Cardiac fibroblast (primary cell): ENCODE measurements at regions not wholly inside any gene's neighbourhood (a gene's known extent, or its start where the extent isn't known, plus 50 kb on each side); places are given as distances from the start of the nearest gene placed in this dataset.

Source experiments
- DNase-seq, 2 donors: peaks; one replicate each; pipeline versions ENCODE4 v3.0.0 to v3.0.0-alpha.2; 2010; ENCODE audit warnings: low read depth in 2 of 2
- H3K4me3 ChIP-seq, 2 donors: replicated peaks in 1 of 2; 1 replicate in 1 of 2; 2 replicates in 1 of 2; pipeline ENCODE4 v1.5.1; 2011; ENCODE audit warnings: low read depth in 2 of 2, low read length in 2 of 2, mild to moderate bottlenecking in 2 of 2, moderate library complexity in 1 of 2
- TF ChIP-seq, protein P1 (sequence below): IDR thresholded peaks from one replicate; pipeline ENCODE4 v1.5.1; 2011; ENCODE audit warnings: low read depth, mild to moderate bottlenecking, low read length, inconsistent platforms

DNA sequence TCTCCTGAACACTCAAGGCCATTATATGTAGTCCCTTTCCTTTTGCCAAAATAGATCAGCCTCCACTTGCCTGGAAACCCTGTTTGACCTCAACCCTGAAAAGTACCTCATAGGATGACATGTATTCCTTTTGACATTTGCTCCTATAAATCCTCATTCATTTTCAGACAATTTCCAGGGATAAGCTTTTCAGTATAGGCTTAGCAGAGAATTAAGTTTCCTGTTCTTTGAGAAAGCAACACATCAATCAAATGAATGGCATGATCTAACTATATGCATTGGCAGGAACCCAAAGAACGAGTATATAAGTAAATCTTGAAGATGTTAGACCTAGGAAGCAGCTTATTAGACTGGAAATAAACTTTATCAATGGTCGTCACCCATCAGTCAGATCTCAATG lies 483.0 kb downstream of the CCDC85A start:
- TF ChIP-seq, protein P1, sequence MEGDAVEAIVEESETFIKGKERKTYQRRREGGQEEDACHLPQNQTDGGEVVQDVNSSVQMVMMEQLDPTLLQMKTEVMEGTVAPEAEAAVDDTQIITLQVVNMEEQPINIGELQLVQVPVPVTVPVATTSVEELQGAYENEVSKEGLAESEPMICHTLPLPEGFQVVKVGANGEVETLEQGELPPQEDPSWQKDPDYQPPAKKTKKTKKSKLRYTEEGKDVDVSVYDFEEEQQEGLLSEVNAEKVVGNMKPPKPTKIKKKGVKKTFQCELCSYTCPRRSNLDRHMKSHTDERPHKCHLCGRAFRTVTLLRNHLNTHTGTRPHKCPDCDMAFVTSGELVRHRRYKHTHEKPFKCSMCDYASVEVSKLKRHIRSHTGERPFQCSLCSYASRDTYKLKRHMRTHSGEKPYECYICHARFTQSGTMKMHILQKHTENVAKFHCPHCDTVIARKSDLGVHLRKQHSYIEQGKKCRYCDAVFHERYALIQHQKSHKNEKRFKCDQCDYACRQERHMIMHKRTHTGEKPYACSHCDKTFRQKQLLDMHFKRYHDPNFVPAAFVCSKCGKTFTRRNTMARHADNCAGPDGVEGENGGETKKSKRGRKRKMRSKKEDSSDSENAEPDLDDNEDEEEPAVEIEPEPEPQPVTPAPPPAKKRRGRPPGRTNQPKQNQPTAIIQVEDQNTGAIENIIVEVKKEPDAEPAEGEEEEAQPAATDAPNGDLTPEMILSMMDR, result no peak
- DNase-seq, result no peak

DNA sequence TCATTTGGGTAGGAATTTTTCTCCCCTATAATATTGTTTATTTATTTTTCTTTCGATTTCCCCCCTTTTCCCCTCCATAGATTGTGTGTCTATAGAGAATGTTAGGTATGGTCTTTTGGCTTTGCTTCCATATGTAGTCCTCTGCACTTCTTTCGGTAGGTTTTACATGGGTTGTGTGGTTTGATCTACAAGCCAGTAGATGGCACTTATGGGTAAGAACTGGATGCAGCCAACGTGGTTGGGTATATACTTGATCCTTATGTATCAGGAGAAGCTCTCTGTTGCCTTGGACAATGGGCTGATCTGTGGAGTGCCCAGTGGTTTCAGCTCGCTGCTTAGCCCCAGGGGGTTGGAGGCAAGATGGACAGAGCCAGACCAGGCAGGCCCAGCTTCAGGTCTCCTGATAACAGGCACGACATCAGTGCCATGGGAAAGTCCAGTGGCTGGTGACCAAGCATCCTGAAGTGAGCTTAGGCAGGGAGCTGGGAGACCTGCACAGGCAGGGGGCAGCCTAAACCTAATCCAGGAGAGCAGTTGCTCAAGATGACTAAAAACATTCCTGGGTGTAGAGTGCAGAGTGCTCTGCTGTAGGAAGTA lies 488.3 kb downstream of the CCDC85A start:
- TF ChIP-seq, protein P1, result no peak
- no peak overlapping the region for H3K4me3 ChIP-seq
- DNase-seq, result peak; percentile 10 to 38

More for the DNA sequence above, 483.0 kb downstream of the CCDC85A start:
- H3K4me3 ChIP-seq, result no peak overlapping the region

DNA sequence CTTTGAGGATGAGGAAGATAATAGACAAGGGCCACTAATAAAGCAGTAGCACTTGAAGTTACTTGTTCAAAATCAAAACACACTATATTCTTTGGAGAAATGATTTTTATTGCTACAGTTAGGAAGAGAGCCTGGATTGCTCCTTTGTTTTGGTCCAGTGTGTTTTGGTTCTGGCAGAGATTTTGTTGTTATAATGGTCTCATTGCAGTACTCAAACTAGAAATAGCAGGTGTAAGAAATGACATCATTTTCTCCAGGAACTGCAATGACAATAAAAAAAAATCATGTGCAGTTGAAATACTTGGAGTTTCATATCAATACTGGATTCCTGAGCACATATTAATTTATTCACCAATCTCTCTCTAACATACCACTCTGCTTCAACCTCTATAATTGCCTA lies 490.3 kb downstream of the CCDC85A start:
- TF ChIP-seq, protein P1, result no peak
- no peak for DNase-seq
- no peak overlapping the region for H3K4me3 ChIP-seq

DNA sequence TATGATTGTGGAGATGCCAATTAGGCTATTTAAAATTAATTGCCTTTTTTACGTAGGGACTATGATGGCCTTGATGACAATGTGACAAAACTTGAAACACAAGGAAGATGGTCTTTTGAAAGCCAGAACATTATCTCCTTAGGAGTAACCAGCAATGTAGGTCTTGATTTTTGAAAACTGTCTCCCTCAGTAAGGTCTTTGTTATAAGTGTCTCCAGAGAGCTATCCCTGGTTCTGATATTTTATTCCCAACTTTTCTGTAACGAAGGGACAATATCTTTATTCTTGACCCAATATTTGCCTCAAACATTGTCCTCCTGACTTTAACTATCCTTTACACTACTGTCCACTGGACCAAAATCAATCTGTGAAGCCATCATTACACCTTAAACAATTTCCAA lies 493.2 kb downstream of the CCDC85A start:
- TF ChIP-seq, protein P1, result no peak
- DNase-seq, result no peak
- H3K4me3 ChIP-seq, result no peak overlapping the region

DNA sequence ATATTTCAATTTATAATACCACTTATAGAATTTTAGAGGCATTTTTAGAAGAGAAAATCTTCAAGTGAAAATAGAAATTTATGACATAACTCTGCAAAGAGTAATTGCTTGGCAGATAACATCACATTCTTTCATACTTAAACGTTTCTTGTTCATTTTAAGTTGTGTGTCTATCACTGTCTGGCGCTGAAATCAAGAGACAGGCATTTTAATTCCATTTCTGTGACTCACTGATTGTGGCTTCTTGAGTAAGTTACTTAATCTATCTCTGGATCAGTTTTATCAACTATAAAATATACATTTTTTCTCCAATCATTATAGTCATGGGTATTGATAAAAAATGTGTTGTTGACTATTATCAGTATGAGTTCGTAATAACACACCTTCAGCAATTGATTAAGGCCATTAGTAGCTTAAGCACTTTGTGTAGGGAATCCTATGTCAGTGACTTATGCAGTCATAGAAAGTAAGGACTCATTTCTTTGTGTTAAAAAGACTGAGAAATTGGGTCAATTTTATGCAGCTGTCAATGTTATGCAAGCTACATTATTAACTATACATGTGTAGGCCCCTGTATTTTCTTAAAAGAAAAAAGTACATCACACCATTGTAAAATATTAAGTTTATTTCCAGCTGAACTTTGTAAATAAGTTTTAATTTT lies 497.3 kb downstream of the CCDC85A start:
- TF ChIP-seq, protein P1, result no peak
- DNase-seq, result peak; percentile 37 to 67
- H3K4me3 ChIP-seq, result no peak overlapping the region

DNA sequence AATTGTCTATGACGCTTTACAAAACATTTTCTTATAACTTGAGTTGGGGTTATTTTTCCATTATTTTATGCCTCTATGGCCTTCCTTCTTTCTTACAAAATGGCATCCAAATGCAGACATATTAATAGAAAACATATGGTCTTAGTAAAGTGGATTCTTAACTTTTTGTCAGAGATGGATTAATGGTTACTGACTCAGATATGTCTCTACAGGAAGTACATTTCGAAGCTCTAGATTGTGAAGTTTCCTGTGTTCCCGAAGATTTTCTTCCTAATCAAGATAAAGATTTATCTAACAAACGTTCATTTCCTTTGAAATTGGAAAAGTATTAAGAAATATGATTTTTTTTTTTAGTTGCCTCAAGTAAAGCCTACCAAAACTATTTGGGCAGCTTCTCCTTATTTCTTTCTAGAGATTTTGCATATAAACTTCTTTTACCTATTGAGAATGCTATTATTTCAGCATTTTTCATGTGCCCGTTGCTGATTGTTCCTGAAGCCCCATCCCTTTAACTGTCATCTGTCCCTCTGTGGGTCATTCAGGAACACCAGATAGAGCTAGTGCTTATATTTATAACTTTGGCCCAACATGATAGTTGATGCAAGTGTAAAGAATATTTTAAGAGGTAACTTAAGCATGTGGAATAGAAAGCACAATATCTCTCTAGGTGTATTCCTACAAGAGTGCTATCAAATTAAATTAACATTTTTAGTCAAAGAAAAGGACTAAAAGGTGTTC lies 498.0 kb downstream of the CCDC85A start:
- peak; percentile 49 to 59 for DNase-seq
- no peak overlapping the region for H3K4me3 ChIP-seq
- TF ChIP-seq, protein P1, result no peak
